PC-9 (cell line): ENCODE measurements at regions not wholly inside any gene's neighbourhood (a gene's known extent, or its start where the extent isn't known, plus 50 kb on each side); places are given as distances from the start of the nearest gene placed in this dataset.

ENCODE experiments used
- CTCF ChIP-seq: fragments of 200-600 bp; sonication (generic); conservative IDR thresholded peaks from 2 replicates; pipeline ENCODE4 v1.6.1; 2017; ENCODE audit warnings: mixed run types, antibody characterized with exemption, mild to moderate bottlenecking, moderate library complexity
- EZH2 ChIP-seq: fragments of 200-600 bp; sonication (generic); IDR thresholded peaks from 2 replicates; pipeline ENCODE4 v1.8.0; 2017; ENCODE audit warnings: antibody characterized with exemption, low read depth

GRCh38 chr18:73240899-73241298 lies 373.1 kb upstream of the NETO1 start:
- TF ChIP-seq CTCF (no peak), EZH2 (no peak)
